Daoy (cell line): ENCODE measurements at regions not wholly inside any gene's neighbourhood (a gene's known extent, or its start where the extent isn't known, plus 50 kb on each side); places are given as distances from the start of the nearest gene placed in this dataset.

Source experiments
- DNase-seq: peaks from one replicate; pipeline ENCODE4 v3.0.0-alpha.2; 2015; ENCODE audit warnings: low read depth

DNA sequence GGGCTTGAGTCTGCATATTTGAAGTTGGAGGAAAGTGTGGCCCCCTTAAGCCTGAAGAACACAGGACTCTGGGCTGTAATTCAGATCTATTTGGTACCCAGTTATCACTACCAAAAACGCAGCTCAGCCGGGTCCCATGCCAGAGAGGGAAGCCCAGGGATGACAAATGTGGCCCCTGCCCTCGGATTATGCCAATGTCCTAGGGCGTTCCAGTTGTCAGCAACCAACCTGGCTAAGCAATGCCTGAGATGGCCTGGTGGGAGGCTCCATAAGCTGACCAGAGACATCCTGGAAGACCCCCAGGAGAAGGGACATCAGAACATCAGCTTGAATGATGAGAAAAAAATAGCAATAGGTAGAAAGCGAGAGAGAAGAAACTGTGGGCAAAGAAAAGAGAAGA lies 79.6 kb upstream of the UQCRFS1 start:
- no peak for DNase-seq

- DNase-seq: no peak
These were observed 80.3 kb upstream of the UQCRFS1 start for GRCh38 chr19:29293292-29293691.

DNA sequence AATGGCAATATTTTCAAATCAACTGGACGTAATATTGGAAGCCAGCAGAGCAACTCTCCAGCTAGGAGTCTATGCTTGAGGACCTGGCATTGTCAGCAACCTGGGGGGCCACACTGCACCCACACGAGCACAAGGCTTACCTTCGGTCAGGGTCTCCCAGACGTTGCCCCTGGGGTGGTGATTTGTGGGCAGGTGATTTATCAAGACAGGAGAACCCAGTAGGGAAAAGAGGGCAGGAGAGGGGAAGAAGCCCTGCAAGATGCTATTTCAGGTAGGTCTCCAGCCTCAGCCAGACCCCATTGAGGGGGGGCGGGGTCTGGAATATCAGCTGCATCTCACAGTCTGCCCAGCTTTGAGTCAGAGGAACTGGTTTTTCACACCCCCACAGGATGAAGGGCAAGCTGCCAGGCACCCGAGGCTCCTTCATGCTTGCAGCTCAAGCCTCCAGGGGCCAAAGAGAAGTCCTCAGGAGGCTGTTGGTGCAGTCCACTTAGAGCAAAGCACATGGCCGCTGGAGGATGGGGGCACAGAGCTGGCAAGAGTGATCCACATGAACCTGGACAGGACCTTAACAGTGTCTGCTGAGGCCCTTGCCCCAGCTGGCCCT lies 80.9 kb upstream of the UQCRFS1 start:
- peak; percentile 53 for DNase-seq

DNA sequence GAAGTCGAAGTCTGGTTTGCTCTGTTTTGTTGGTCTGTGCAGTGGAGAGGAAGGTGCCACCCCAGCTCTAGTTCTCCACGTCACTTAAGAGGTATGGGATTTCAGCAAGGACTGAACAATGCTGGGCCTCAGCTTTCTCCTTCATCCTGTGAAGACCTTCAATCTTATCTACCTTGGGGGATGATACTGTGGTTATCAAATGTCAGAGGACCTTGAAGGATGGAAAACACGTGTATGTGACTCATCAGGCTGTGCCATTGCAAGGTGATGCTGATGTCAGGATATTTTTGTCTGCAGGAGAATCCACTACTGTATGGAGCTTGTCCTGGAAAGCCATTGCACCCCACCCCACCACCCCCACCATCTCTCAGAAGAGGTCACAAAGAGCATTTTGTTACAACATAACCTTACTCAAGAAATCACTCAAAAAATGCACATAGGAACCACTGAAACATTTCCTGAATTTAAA lies 81.4 kb upstream of the UQCRFS1 start:
- DNase-seq: peak; percentile 17

DNA sequence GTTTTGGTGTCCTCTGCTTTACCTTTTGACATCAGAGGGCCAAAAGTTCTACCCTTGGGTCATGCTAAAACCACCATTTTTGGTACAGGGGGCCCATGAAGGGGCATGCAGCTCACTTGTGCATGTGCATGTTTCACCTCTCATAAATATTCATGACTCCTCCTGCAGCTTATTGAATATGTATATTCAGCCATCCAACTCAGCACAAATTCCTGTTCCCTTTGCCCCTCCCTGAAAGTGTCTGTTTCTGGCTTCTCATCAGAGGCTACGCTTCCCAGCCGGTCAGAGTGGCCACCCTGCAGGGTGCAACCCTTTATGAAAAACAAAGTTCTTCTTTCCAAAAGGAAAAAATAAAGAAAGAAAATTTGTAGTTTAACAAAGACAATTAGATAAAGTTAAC lies 82.3 kb upstream of the UQCRFS1 start:
- DNase-seq: no peak

- no peak for DNase-seq
These were observed 84.4 kb upstream of the UQCRFS1 start for GRCh38 chr19:29297381-29297780.

- DNase-seq: no peak
These were observed 86.7 kb upstream of the UQCRFS1 start for GRCh38 chr19:29299416-29300380.

GRCh38 chr19:29302002-29302928 lies 89.3 kb upstream of the UQCRFS1 start:
- no peak for DNase-seq

DNA sequence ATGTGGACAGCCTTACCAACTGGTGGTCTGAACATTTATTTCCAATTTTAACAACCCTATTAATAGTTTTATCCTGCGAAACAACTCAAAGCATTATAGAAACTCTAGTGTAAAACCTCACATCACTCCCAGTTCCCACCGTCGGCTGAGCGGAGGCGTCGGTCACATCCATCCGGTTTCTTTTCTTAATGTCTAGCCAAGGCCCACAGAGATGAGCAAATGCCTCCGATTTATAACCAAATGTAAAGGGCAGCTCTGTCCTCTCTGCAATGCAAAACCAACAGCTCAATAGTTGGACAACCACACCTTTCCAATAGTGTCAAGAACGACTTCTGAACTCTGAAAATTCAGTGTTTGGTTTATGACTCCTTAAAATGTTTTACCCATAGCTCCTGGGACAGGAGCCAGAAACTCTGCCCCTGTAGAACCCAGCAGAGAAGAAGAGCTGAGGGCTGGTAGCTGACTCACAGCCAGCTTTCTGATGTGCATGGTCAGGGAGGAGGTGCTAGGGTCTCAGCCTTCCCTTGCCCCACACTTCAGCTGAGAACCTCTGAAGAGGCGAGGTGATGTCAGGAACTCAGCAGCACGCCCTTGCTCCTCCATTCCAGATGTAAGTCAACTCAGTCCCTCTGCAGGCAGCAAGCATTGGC lies 90.2 kb upstream of the UQCRFS1 start:
- peak; percentile 37 for DNase-seq

GRCh38 chr19:29303719-29304090 lies 90.8 kb upstream of the UQCRFS1 start:
- no peak for DNase-seq

DNA sequence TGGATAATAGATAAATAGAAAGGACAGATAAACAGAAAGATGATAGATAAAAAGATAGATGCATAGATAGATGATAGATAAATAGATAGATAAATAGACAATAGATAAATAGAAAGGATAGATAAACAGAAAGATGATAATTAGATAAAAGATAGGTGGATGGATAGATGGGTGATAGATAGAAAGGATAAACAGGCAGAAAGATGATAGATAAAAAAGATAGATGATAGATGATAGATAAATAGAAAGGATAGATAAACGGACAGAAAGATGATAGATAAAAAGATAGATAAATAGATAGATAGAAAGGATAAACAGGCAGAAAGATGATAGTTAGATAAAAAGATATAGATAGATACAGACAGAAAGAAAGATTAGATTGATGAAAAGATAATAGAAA lies 92.3 kb upstream of the UQCRFS1 start:
- no peak for DNase-seq

DNA sequence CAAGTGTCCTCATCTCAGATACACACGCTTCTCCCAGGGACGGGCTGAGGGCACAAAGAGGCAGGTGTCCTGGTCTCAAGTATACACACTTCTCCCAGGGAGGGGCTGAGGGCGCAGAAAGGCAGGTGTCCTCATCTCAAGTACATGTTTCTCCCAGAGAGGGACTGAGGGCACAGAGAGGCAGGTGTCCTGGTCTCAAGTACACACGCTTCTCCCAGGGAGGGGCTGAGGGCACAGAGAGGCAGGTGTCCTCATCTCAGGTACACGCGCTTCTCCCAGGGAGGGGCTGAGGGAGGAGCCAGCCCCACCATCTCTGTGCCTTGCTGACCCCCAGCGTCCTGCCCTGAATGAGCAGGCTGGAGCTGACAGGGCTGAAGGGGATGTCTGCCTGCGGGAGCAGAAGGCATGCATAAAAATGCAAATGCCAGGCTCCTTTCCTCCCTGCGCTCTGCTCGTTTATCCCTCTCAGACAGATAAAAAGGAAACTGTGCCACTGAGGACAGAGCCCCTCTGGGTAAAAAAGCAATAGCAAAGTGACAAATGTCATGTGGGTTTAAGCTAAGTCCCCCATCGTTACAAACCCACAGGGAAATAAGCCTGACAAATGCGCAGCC lies 96.1 kb upstream of the UQCRFS1 start:
- no peak for DNase-seq

DNA sequence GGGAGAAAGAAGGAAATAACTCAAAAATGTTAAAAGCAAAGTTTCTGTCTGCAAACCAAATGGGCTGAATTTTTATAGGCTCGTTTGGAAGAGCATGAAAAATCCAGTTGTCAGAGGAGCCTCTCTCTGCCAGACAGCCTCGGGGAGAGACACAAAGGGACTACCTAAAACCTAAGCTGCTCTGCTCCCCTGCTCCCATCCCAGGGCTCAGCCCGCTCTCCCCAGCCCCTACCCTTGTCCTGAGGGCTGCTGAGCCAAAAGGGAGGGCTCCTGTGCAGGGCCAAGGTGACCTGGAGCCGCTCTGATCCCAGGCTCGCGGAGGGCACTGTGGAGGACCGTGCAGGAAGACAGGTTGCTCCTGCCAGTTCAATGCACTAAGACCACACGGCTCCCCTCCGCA lies 96.7 kb upstream of the UQCRFS1 start:
- DNase-seq: no peak

DNA sequence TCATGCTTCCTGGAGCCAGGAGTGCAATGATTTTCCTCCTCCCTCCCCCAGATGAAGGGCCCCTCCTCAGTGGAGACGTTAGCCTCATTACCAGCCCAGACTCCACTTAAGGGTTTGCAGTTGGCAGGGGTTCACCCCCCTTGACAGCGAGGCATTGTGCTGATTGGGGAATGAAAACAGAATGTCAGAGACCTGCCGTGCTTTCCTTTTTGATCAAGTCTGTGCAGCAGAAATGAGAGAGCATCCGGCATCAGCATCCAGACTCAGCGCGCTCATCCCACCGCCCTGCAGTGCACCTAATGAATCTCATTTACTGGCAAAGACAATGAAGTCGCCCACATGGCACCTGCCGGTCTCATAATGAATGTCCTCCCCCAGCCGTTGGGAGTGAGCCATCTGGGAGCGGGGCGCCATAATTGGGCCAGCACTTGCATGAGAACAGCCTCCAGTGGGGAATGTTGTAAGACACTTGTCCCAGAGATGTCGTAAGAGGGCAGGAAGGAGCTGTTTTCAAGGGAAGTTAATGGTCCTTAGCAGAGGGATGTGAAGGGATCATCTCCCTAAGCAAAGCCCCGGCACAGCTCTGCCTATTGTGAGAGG lies 98.3 kb upstream of the UQCRFS1 start:
- no peak for DNase-seq

DNA sequence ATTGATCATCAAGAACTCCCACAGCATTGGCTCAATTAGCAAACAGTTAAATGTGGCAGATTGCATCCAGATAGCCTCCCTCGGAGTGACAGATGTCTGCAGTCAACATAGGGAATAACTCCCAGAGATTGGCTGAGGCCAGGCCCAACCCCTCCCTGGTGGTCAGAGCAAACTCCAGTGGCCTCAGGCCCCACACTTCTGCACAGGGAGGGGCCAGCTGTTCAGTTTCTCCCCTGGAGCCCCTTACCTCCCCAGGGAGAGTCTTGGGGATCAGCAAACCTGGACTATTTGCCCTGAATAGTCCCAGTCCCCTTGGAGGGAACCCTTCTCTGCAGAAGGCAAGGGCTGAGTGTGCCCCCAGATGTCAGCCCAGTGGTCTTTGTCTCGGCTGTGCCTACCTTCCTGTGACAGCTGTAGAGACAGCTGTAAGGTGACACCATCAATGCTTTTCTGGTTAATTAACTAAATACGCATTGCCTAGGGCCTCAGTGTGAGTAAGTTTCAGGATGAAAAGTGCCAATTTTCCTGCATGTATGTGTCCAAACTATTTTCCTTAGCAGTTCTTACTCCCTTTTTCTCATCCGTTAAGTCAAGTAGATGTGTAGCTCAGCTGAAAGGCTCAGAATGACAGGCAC lies 102.7 kb upstream of the UQCRFS1 start:
- DNase-seq: no peak

- DNase-seq: no peak
These were observed 105.6 kb upstream of the UQCRFS1 start for GRCh38 chr19:29318581-29318980.

- no peak for DNase-seq
These were observed 107.1 kb upstream of the UQCRFS1 start for GRCh38 chr19:29320086-29320485.

DNA sequence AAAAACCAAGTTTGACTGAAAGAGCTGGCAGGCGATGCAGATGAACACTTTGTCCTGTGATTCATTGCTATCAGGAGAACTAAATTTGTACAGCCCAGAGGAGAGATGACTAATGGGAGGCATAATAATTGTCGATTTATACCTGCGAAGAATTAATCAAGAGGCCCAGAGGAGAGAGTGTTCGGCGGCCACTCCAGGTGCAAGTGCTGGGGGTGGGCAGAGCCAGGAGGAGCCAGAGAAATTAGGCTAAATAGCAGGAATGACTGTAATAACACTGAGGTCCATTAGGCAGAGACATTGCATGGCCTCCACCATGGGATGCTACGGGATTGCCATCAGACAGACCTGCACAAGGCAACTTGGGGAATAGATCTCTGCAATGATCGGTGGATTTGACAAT lies 107.7 kb upstream of the UQCRFS1 start:
- no peak for DNase-seq

DNA sequence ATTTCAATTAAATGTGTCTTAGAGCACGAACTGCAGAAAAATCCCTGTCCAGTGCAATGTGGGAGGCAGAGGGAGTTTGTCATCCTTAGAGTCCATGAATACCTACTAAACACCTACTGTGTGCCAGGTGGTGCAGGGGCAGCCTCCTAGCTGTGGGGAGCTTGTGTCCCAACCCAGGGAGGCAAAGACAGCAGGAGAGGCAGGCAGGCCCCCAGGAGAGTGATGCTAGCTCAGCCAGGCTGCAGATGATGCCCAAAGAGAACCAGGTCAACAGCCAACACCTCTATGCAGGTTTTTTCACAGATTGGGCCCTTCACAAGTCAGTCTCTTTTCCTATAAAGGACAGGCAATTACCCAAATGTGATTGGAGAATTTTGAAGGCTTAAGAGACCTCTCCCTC lies 108.2 kb upstream of the UQCRFS1 start:
- no peak for DNase-seq

DNA sequence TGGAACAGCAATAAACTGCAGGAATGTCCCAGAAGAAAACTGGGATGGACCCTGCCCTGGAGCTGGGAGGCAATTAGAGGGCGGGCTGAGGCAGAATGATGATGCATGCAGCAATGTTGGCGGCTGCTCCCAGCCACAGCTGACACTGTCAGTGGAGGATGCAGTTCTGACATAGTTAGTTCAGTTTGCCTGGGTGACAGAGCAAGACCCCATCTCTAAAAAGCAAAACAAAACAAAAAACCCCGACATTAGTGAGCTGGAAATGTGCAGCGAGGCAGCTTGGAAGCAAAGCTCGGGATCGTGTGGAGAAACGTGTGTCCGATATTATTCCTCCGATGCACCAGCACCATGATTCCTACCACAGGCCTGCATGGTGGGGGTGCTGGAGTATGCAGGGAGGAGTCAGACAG lies 110.1 kb upstream of the UQCRFS1 start:
- no peak for DNase-seq
